HG03066 (cell line): ENCODE measurements at regions not wholly inside any gene's neighbourhood (a gene's known extent, or its start where the extent isn't known, plus 50 kb on each side); places are given as distances from the start of the nearest gene placed in this dataset.

ENCODE experiments used
- ATAC-seq: cut with Tn5 transposase; IDR thresholded peaks from one replicate; pipeline ENCODE4 v1.9.1; 2021; ENCODE audit warnings: low read depth; ENCODE audit not compliant: unreplicated experiment

DNA sequence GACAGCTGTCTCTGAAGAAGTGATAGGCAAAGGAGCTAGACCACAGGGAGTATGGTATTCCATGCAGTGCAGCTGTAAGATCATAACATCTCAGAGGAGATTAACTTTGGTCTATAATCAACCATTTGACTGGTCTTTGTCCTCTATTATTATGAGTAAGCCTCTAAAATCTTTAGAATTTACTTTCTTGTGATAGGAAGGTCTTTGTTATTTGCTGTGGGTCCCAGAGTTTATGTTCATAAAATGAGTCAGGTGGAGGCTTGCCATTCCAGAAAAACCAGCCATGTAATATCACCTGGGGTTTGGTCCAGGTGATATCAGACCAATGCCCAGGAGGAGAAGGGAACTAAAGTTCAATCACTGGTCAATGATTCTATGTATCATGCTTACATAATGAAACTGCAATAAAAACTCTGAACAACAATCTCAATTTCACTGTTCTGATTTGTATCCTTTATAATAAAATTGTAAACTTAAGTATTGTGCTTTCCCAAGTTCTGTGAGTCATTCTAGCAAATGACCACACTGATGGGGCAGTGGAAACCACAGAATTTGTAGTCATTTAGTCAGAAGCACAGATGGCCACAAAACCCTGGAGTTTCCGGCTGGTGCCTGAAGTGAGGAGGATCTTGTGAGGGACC lies 239.6 kb upstream of the TRAM1L1 start:
- no peak for ATAC-seq

GRCh38 chr4:117326091-117326490 lies 240.7 kb upstream of the TRAM1L1 start:
- no peak for ATAC-seq

- no peak for ATAC-seq
Measured at GRCh38 chr4:117327491-117327890, 242.1 kb upstream of the TRAM1L1 start.

- ATAC-seq = no peak
Measured at GRCh38 chr4:117328333-117328732, 243.0 kb upstream of the TRAM1L1 start.

GRCh38 chr4:117331817-117332216 lies 246.4 kb upstream of the TRAM1L1 start:
- no peak for ATAC-seq

DNA sequence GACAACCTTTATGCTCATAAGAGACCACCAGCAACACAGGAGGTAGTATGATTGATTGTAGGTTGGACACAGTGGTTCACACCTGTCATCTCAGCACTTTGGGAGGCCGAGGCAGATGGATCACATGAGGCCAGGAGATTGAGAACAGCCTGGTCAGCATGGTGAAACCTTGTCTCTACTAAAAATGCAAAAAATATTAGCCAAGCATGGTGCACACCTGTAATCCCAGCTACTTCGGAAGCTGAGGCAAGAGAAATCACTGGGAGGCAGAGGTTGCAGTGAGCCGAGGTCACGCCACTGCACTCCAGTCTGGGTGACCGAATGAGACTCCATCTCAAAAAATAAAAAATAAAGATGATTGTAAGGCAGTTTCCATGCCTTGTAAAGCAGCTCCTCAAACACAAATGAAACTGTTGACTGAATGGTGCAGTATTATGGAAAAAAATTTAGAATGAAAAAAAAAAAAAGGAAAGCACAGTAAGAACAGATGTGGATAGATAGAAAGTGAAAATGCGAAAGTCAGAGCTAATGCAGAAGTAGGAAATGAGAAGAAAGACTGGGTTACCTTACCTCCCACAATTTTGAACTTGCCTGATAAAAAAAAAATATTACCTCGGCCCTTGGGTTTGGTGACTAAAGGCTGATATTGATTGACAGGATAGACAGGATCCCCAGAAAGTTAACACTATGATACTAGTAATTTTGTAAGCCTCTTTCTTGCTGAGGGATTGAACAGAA lies 249.2 kb upstream of the TRAM1L1 start:
- ATAC-seq = no peak

DNA sequence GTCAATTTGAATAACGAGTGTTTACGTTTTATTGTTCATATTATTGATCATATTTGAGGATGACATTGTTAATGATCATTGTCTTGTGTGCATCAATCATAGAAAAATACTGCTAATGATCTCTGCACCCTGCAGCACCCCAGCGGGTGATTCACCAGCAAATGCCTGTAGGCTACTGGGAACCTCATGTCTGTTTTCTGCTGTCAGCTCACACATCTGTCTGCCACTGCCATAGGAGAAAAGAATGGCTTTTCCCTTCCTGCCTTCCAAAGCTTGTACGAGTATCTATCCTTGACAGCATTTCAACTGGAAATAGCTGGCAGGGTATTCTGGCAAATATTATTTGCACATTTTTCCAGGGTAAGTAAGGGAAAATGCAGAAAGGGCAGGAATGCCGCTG lies 272.1 kb upstream of the TRAM1L1 start:
- no peak for ATAC-seq

DNA sequence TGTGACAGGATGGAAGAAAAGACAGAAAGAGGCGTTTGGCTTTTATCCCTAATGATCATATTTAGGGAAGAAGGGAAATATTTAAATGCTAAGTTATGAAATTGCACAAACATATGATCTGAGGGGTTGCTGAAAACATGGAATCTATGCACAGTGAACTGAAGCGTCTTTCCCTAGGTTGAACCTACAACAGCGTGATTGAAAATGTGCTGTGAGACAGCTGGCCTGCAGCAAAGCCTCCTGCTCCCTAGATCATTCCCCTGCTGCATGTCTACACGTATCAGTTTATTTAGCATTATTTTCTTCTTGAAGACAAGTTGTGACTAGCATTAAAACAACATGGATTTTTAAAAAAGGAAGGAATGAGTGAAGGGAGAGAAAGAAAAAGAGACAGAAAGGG lies 272.5 kb upstream of the TRAM1L1 start:
- ATAC-seq = no peak

DNA sequence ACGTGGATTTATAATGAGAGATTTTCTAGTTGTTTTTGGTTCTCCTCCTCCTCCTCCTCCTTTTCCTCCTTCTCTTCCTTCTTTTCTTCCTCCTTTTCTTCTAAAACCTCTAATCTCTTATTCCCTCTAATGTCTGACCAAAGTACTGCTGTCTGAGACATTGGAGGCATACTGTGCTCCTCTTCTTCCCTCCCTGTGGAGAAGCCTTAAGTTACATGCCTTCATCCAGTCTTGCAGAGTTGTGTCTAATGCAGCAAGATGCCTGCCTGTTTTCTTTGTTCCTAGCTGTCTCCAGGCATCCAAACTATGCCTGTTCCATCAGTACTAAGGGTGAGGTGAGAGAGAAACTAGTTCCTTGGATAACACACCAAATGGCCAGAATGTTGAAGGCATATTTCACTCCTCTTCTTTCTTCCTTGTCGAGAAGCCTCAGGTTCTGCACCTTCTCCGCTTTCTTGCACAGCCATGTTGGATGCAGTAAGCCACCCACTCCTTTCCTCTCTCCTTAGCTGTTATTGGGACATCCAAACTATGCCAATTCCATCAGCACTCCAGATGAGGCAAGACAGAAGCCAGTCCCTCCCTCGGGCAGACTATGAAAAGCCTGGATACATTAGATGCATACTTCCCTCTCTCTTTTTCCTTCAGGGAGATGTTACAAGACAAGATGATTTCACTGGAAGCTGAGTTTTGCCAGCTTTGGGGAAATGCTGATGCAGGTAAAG lies 285.7 kb upstream of the TRAM1L1 start:
- no peak for ATAC-seq

- no peak for ATAC-seq
Measured at GRCh38 chr4:117375101-117375500, 289.7 kb upstream of the TRAM1L1 start.

DNA sequence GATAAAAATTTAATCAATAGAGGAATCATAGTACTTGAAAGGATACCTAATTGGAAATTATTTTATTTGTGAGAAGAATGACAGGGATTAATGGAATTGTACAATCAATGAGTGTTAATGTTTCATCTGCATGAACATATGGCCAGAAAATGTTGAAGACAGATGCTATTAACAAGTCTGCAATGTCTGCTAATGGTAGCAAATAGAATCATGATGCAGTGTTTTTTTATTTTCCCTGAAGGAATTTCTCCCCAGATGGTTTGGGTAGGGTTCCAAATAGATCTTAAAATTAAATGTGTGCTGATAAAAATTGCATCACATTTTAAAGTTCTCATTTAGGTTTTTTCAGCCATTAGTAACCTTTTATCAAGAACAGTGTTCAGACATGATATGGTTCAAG lies 291.3 kb upstream of the TRAM1L1 start:
- no peak for ATAC-seq

- ATAC-seq = no peak
Measured at GRCh38 chr4:117378942-117379341, 293.6 kb upstream of the TRAM1L1 start.

DNA sequence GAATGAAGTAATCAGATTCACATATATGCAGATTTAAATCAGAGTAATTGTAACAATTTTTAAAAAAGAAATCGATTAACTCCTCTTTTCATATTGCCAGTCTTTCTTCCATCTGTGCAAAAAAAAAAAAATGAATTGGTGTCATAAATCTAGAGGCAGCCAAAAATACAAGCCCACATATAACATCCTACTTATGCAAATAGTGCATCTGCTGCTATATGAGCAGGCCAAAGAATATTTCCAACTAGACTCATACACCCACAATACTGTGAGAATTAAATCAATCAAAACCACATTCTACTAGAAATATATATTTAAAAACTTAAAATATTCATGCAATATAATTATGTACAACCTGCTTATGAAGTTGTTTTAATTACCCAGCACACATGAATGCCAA lies 298.1 kb upstream of the TRAM1L1 start:
- ATAC-seq = no peak

- ATAC-seq = no peak
Measured at GRCh38 chr4:117385526-117385925, 300.1 kb upstream of the TRAM1L1 start.

DNA sequence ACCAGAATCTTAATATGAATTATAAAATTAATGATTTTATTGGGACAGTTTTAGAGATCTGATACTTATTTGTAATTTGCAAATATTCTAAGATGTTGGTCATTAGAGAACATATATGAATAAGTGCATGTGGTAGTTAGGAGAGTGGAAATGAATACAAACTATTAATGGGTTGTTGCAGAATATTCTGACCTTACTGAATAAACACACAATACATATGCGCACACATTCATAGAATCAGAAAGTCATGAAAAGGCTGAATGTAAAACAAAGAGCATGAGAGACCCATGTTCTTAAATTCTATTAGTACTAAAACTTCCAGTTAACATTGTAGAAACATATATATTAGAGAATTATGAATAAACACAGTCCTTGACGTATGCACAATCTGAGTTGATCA lies 301.7 kb upstream of the TRAM1L1 start:
- no peak for ATAC-seq

DNA sequence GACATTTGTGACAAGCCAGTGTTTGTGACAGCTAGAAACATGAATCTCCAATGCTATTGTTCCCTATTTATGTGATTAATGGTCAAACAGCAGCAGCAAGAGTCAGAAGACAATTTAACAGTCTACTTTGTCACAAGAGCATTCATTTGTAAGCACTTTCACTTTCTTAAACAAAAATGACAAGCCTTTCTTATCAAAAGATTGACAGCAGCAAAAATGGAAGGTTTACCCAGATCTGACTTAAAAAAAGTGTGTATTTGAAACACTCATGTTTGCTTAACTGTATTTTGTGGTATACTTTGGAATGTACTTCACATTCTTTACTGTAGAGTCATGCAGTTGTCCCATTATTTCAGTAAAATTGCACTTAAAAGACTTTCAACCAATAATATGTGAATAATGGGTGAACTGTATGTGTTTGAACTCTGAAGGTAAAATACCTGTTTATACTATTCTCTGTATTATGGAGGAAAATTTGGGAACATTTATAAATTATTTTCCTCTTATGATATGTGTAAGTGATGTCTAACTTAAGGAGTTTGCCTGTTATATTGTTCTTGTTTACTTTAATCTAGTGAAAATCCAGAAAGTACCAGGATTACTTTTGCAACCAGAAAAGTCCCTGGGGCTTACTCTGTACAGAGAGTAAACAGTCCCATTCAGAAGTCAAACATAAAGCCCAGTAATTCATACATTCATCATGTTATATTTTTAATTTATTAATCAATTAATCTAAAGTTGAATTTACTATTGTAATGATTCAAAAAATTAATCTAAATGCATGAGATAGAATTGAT lies 314.9 kb upstream of the TRAM1L1 start:
- ATAC-seq = no peak

DNA sequence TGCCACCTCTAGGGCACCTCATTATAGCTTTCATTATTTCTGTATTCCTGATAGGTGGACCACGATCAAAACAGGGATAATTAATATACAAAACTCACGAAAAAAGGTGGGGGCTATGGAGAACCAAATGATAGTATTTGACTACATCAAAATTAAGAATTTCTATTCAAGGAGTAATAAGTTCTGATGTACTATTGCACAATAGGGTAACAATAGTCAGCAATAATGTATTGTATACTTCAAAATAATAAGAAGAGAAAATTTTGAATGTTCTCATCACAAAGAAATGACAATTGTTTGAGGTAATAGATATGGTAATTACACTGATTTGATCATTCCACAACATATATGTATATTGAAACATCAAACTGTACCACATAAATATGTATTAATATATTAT lies 327.3 kb upstream of the TRAM1L1 start:
- ATAC-seq = no peak

DNA sequence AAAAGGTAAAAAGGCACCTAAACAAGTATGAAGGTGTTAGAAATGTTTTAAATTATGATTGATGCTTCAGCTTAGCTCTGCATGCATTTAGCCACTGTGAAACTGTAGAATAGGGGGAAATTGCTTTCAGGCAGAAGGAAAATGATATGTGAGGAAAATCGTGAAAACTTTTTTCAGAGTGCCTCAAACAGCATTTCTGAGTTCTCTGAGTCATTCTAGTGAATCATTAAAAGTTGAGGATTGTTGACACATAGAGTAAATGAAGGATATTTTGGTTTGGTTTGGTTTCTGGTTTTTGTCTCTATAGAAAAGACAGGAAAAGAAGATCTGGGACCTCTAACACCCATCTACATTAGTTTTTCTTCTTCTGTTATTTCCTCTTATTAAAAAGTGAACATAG lies 332.5 kb upstream of the TRAM1L1 start:
- no peak for ATAC-seq

DNA sequence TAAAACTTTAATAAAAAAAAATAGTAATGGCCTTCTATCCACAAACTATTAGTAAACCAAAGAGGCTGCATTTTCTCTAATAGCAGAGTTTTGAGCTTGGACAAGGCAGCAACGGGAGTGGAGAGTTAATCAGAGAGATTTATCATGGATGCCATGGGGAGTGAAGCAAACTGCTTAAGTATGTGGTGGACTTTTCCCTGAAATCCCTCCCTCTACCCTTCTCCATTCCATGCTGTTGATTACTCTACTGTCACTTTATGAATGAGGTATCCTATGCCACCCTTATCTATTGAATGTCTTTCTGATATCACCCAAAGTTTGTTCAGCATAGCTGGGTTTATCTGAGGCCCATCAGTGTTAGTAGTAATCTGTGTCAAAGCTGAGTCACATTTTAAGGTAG lies 335.6 kb upstream of the TRAM1L1 start:
- ATAC-seq = no peak

DNA sequence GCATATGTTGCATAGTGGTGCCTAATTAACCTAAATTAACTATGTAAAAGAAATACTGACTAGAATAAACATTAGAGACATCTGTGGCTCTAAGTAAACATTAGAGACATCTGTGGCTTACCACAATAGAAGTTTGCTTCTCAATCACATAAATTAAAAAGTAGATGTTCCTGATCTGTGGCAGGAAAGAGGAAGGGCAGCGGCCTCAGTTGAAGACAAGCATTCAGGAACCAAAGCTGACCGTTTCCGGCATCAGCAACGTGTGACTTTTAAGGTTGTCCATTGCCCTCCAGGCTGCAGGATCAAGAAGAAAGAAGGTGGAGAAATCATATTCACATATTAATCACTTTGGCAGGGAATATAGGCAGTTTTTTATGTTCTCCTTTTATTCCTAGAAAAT lies 336.3 kb upstream of the TRAM1L1 start:
- no peak for ATAC-seq

- no peak for ATAC-seq
Measured at GRCh38 chr4:117422297-117422696, 336.9 kb upstream of the TRAM1L1 start.
